Upper lobe of right lung (tissue), 1 donor: ENCODE measurements at regions not wholly inside any gene's neighbourhood (a gene's known extent, or its start where the extent isn't known, plus 50 kb on each side); places are given as distances from the start of the nearest gene placed in this dataset.
"Not testable (repeated sequence)": the region's sequence is repeated elsewhere in the genome, so short reads cannot be mapped to it uniquely, and the experiment has no call there.

Source experiments
- ATAC-seq: fragments of 200-7000 bp; cut with Tn5 transposase; one replicate; pipeline ENCODE4 v1.9.1; 2020; ENCODE audit warnings: mild to moderate bottlenecking, moderate library complexity
- DNase-seq: peaks from one replicate; pipeline ENCODE4 v3.0.0-alpha.2; 2020
- H3K27ac ChIP-seq: fragments of 200-600 bp; one replicate; pipeline ENCODE4 v1.8.0; 2022
- H3K27me3 ChIP-seq: fragments of 200-600 bp; one replicate; pipeline ENCODE4 v1.8.0; 2022; ENCODE audit warnings: mild to moderate bottlenecking
- H3K36me3 ChIP-seq: fragments of 200-600 bp; one replicate; pipeline ENCODE4 v1.8.0; 2022
- H3K4me1 ChIP-seq: fragments of 200-600 bp; one replicate; pipeline ENCODE4 v1.8.0; 2022
- H3K4me3 ChIP-seq: fragments of 200-600 bp; one replicate; pipeline ENCODE4 v1.8.0; 2022; ENCODE audit warnings: mild to moderate bottlenecking
- H3K9me3 ChIP-seq: fragments of 200-600 bp; one replicate; pipeline ENCODE4 v1.8.0; 2022
- intact Hi-C: fragments of 100-400 bp; cut with DNase I; formaldehyde crosslinking; loops from one replicate; pipeline ENCODE4 v1.11.0; 2022
- TF ChIP-seq, protein P1 (sequence below): fragments of 200-600 bp; IDR thresholded peaks from one replicate; pipeline ENCODE4 v1.8.0; 2022; ENCODE audit warnings: antibody characterized with exemption
- donor health status: DM: no; HTN: yes; CAD: no; lungs with severe emphysema.

DNA sequence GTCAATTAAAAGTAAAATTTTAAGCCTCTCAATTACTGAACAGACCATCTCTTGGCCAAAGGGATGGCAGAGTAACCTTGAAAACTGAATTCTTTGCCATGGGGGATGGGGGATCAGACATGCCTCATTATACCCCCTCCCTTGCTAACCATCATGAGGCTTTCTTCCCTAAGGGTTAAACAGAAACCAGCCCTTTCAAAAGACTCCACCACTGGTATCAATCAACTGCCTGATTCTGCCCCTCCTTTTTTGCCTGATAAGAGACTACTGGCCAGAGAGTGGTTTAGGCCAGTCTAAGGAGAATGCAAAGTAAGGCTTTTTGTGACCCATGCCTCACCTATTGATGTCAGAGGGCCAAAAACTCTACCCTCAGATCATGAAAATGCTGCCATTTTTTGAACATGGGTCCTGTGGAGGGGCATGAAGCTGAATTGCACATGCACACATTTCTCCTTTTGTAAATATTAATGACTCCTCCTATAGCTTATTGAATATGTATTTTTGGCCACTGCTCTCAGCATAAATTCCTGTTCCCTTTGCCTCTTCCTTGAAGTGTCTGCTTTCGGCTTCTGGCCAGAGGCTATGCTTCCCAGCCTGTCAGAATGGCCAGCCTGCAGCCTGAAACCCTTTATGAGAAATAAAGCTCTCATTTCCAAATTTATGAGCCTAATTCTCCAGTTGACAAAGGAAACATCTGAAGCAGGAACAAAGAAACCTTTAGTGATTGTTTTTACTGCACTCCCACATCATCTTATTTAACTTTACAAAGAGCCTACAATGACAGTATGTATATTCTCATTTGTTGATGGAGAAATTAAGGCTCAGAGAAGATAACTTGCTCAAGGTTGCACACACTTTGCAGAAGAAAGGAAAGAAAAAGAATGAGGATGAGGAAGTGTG lies 270.7 kb upstream of the CELF4 start:
- H3K4me1 ChIP-seq = no peaks in the 10 kb centered on the region
- no peaks in the 10 kb centered on the region for H3K27me3 ChIP-seq
- no peak for ATAC-seq
- no peaks in the 10 kb centered on the region for H3K36me3 ChIP-seq
- H3K4me3 ChIP-seq = no peak overlapping the region
- no peaks in the 10 kb centered on the region for H3K9me3 ChIP-seq
- TF ChIP-seq, protein P1, sequence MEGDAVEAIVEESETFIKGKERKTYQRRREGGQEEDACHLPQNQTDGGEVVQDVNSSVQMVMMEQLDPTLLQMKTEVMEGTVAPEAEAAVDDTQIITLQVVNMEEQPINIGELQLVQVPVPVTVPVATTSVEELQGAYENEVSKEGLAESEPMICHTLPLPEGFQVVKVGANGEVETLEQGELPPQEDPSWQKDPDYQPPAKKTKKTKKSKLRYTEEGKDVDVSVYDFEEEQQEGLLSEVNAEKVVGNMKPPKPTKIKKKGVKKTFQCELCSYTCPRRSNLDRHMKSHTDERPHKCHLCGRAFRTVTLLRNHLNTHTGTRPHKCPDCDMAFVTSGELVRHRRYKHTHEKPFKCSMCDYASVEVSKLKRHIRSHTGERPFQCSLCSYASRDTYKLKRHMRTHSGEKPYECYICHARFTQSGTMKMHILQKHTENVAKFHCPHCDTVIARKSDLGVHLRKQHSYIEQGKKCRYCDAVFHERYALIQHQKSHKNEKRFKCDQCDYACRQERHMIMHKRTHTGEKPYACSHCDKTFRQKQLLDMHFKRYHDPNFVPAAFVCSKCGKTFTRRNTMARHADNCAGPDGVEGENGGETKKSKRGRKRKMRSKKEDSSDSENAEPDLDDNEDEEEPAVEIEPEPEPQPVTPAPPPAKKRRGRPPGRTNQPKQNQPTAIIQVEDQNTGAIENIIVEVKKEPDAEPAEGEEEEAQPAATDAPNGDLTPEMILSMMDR = no peak
- no peak for DNase-seq
- intact Hi-C loops = no loop called here
- no peak overlapping the region for H3K27ac ChIP-seq

DNA sequence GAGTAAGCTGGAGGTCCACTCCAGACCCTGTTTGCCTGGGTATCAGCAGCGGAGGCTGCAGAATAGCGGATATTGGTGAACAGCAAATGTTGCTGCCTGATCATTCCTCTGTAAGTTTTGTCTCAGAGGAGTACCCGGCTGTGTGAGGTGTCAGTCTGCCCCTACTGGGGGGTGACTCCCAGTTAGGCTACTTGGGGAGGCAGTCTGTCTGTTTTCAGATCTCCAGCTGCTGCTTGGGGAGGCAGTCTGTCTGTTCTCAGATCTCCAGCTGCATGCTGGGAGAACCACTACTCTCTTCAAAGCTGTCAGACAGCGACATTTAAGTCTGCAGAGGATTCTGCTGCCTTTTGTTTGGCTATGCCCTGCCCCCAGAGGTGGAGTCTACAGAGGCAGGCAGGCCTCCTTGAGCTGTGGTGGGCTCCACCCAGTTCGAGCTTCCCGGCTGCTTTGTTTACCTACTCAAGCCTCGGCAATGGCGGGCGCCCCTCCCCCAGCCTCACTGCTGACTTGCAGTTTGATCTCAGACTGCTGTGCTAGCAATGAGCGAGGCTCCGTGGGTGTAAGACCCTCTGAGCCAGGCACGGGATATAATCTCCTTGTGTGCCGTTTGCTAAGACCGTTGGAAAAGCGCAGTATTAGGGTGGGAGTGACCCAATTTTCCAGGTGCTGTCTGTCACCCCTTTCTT lies 266.6 kb upstream of the CELF4 start:
- H3K27me3 ChIP-seq, DNase-seq, H3K4me3 ChIP-seq, ATAC-seq, H3K4me1 ChIP-seq, H3K9me3 ChIP-seq, intact Hi-C loops, H3K36me3 ChIP-seq, H3K27ac ChIP-seq: not testable (repeated sequence)

DNA sequence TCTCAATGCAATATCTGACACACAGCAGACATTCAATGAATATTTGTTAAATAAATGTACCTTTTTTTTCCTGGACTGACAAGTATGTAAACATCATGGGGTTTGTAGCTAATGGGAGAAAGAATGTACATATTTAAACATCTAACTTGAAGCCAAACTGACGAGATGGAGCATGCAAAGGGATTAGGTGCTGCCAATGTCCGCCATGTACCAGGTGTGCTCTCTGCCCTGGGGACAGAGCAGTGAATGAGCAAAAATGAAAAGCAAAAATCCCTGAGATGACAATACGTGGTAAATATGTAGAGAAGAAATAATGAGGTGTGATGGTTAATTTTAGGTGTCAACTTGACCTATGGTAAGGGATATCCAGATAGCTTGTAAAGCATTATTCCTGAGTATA lies 247.4 kb upstream of the CELF4 start:
- Histone ChIP-seq H3K27ac (no peak overlapping the region), H3K9me3 (no peaks in the 10 kb centered on the region), H3K27me3 (no peaks in the 10 kb centered on the region), H3K36me3 (no peaks in the 10 kb centered on the region), H3K4me3 (no peak overlapping the region), H3K4me1 (no peaks in the 10 kb centered on the region)
- intact Hi-C loops = no loop called here
- ATAC-seq = no peak
- no peak for DNase-seq
- TF ChIP-seq, protein P1 = no peak

DNA sequence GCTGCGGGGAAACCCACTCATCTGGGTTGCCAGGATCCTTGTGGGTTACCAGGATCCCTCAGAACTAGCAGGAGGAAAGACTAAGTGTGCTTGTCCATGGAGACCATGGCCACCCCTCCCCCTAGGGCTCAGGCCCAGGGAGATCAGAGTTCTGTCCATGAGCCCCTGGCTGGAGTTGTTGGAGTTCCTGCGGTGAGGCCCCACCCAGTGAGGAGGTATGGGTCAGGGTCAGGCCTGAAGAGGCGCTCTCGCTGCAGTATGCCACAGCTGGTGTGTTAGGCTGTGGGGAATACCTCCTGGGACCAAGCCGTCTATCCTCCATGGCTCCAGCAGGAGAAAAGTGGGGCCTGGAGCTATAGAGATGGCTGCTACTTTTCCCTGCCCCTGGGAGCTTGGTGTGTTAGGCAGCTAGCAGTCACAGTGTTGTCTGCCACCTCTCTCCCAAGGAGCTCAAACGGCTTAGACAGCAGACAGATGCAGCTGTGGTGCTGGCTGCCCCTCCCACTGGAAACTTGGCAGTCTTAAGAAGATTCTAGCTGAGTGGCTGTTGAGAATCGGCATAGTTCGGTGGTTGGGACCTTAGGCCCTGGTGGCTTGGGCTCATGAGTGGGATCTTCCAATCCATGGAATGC lies 240.3 kb upstream of the CELF4 start:
- H3K27ac ChIP-seq = no peak overlapping the region
- no peaks in the 10 kb centered on the region for H3K27me3 ChIP-seq
- H3K36me3 ChIP-seq = no peaks in the 10 kb centered on the region
- H3K9me3 ChIP-seq = no peaks in the 10 kb centered on the region
- TF ChIP-seq, protein P1 = no peak
- H3K4me1 ChIP-seq = no peaks in the 10 kb centered on the region
- ATAC-seq (no peak), DNase-seq (no peak)
- no peak overlapping the region for H3K4me3 ChIP-seq
- intact Hi-C loops = no loop called here

DNA sequence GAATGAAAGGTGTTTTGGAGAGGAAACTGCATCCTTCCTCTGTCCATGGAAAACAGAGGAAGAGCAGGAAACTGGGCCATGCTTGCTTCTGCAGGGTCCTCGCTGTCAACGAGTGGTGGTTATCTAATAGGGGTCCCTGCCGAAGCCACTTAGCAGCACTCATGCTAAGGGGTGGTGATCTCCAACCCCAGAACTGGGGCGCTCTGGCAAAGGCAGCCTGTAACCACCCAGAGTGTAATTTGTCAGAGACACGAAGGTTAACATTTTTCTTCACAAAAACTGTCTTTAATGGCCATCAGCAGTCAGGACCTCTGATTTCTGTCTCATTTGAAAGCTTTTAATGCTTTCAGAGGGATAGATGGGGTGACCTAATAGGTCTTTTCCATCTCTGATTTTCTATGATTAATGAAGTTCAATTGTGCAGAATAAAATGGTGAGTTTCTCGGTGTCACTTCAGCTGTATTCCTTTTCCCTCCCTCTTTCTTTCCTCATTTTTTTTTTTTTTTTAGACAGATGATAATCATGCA lies 231.3 kb upstream of the CELF4 start:
- TF ChIP-seq, protein P1 = no peak
- Histone ChIP-seq H3K9me3 (no peaks in the 10 kb centered on the region), H3K27me3 (no peaks in the 10 kb centered on the region), H3K27ac (no peak overlapping the region), H3K4me3 (no peak overlapping the region), H3K36me3 (no peaks in the 10 kb centered on the region), H3K4me1 (no peaks in the 10 kb centered on the region)
- no peak for DNase-seq
- intact Hi-C loops = no loop called here
- no peak for ATAC-seq

GRCh38 chr18:37787452-37787851 lies 221.9 kb upstream of the CELF4 start:
- no peaks in the 10 kb centered on the region for H3K9me3 ChIP-seq
- DNase-seq = no peak

More at GRCh38 chr18:37787452-37787851, 221.9 kb upstream of the CELF4 start:
- H3K27ac ChIP-seq = no peak overlapping the region
- H3K27me3 ChIP-seq = no peaks in the 10 kb centered on the region
- intact Hi-C loops = no loop called here
- no peaks in the 10 kb centered on the region for H3K36me3 ChIP-seq
- ATAC-seq = no peak
- TF ChIP-seq, protein P1 = no peak
- no peaks in the 10 kb centered on the region for H3K4me1 ChIP-seq
- no peak overlapping the region for H3K4me3 ChIP-seq
